Body of pancreas (tissue), 4 donors: ENCODE measurements at regions not wholly inside any gene's neighbourhood (a gene's known extent, or its start where the extent isn't known, plus 50 kb on each side); places are given as distances from the start of the nearest gene placed in this dataset.

Source experiments
- POLR2A ChIP-seq, 3 donors: fragments of 450-650 bp; IDR thresholded peaks; one replicate each; pipeline ENCODE4 v1.6.1; 2016; ENCODE audit warnings: antibody characterized with exemption in 3 of 3, mild to moderate bottlenecking in 2 of 3
- TF ChIP-seq, protein P1 (sequence below), 7 experiments: fragments of 450-650 bp in 4 of 7; fragments of 200-600 bp in 3 of 7; sonication (generic) in 3 of 7; IDR thresholded peaks; one replicate each; pipeline ENCODE4 v1.5.1; 2016 to 2019; ENCODE audit warnings: antibody characterized with exemption in 7 of 7

DNA sequence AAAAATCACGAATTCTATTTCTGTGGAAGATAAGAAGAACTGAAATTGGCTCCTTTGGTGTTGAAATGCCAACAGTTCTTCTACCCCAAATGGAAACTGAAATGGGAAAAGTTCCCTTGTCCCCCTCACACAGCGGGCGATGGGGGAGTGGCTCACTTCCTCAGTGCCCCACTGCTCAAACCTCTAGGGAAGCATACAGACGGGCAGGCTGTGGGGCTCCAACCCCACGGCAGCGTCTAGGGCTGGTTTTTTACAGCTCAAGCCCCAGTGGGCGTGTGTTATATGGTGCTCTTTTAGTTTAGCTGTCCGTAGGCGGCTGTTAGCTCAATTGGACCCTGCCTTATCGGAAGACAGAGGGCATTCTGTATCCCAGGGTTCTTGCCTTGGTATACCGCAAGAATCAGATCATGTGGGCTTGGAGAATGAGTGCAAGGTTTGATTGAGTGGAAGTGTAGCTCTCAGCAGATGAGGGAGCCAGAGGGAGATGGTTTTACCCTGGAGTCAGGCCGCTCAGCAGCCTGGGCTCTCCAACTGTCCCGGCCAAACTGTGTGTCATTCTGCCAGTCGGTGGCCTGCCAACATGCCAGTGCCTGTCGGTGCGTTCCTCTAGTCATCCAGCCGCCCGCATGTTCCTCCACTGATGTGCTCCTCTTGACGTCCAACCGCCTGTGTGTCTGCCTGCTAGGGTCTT, 166.3 kb upstream of the ZNF608 start:
- TF ChIP-seq POLR2A (IDR thresholded peaks at IDR 0.05) = no peak
- TF ChIP-seq, protein P1, sequence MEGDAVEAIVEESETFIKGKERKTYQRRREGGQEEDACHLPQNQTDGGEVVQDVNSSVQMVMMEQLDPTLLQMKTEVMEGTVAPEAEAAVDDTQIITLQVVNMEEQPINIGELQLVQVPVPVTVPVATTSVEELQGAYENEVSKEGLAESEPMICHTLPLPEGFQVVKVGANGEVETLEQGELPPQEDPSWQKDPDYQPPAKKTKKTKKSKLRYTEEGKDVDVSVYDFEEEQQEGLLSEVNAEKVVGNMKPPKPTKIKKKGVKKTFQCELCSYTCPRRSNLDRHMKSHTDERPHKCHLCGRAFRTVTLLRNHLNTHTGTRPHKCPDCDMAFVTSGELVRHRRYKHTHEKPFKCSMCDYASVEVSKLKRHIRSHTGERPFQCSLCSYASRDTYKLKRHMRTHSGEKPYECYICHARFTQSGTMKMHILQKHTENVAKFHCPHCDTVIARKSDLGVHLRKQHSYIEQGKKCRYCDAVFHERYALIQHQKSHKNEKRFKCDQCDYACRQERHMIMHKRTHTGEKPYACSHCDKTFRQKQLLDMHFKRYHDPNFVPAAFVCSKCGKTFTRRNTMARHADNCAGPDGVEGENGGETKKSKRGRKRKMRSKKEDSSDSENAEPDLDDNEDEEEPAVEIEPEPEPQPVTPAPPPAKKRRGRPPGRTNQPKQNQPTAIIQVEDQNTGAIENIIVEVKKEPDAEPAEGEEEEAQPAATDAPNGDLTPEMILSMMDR (IDR thresholded peaks at IDR 0.05) = no peak
